Stomach (tissue), 8 donors: ENCODE measurements at regions not wholly inside any gene's neighbourhood (a gene's known extent, or its start where the extent isn't known, plus 50 kb on each side); places are given as distances from the start of the nearest gene placed in this dataset.

Experiments
- DNase-seq, 2 donors: peaks; one replicate each; pipeline versions ENCODE4 v3.0.0 to v3.0.0-alpha.2; 2013 to 2019
- H3K27ac ChIP-seq, 5 donors: fragments of 200-600 bp in 4 of 5; sonication (generic) in 4 of 5; one replicate each; pipeline ENCODE4 v1.5.1; 2013 to 2019; ENCODE audit warnings: mild to moderate bottlenecking in 1 of 5, moderate library complexity in 1 of 5
- H3K27me3 ChIP-seq, 3 donors: fragments of 200-600 bp; sonication (generic); one replicate each; pipeline ENCODE4 v1.5.1; 2017 to 2019; ENCODE audit warnings: mixed run types in 1 of 3
- H3K36me3 ChIP-seq, 4 donors: fragments of 200-600 bp; sonication (generic); 1 replicate in 3 of 4; 2 replicates in 1 of 4; pipeline ENCODE4 v1.5.1; 2016 to 2019
- H3K4me1 ChIP-seq, 4 donors: fragments of 200-600 bp; sonication (generic); one replicate each; pipeline ENCODE4 v1.5.1; 2016 to 2019
- H3K4me3 ChIP-seq, 4 donors: fragments of 200-600 bp; sonication (generic) in 3 of 4; one replicate each; pipeline ENCODE4 v1.5.1; 2016 to 2019; ENCODE audit warnings: mild to moderate bottlenecking in 1 of 4
- H3K9me3 ChIP-seq, 4 donors: fragments of 200-600 bp; sonication (generic); one replicate each; pipeline ENCODE4 v1.5.1; 2016 to 2019
- EP300 ChIP-seq: sonication (generic); formaldehyde crosslinking; IDR thresholded peaks from one replicate; pipeline ENCODE4 v1.6.1; 2017; ENCODE audit warnings: antibody characterized with exemption
- POLR2A ChIP-seq, 4 donors: fragments of 450-650 bp; IDR thresholded peaks; one replicate each; pipeline ENCODE4 v1.6.1; 2016; ENCODE audit warnings: antibody characterized with exemption in 4 of 4, control low read depth in 2 of 4, mild to moderate bottlenecking in 1 of 4, moderate library complexity in 1 of 4
- POLR2AphosphoS5 ChIP-seq, 3 donors: sonication (generic); formaldehyde crosslinking; IDR thresholded peaks; one replicate each; pipeline ENCODE4 v1.6.1; 2016; ENCODE audit warnings: antibody characterized with exemption in 3 of 3
- WGBS, 5 donors: extraction: QIAGEN DNeasy Blood & Tissue Kit in 3 of 5; methylation state at CpG; one replicate each; pipeline versions ENCODE4 v1.1.5 to v1.1.7; 2013 to 2018; 5-methylcytosine and 5-hydroxymethylcytosine counted together
- intact Hi-C: fragments of 100-400 bp; cut with DNase I; formaldehyde crosslinking; loops from one replicate; pipeline ENCODE4 v1.15.1; 2023; ENCODE audit warnings: low total_unique reads
- TF ChIP-seq, protein P1 (sequence below), 7 experiments: fragments of 450-650 bp in 4 of 7; fragments of 200-600 bp in 3 of 7; sonication (generic) in 3 of 7; IDR thresholded peaks; one replicate each; pipeline ENCODE4 v1.5.1; 2016 to 2019; ENCODE audit warnings: antibody characterized with exemption in 7 of 7, control low read depth in 2 of 7, mild to moderate bottlenecking in 1 of 7
- donor health status: healthy with polysubstance abuse.
- donor health status: Bipolar disorder and iron deficiency.
- donor health status: healthy.

DNA sequence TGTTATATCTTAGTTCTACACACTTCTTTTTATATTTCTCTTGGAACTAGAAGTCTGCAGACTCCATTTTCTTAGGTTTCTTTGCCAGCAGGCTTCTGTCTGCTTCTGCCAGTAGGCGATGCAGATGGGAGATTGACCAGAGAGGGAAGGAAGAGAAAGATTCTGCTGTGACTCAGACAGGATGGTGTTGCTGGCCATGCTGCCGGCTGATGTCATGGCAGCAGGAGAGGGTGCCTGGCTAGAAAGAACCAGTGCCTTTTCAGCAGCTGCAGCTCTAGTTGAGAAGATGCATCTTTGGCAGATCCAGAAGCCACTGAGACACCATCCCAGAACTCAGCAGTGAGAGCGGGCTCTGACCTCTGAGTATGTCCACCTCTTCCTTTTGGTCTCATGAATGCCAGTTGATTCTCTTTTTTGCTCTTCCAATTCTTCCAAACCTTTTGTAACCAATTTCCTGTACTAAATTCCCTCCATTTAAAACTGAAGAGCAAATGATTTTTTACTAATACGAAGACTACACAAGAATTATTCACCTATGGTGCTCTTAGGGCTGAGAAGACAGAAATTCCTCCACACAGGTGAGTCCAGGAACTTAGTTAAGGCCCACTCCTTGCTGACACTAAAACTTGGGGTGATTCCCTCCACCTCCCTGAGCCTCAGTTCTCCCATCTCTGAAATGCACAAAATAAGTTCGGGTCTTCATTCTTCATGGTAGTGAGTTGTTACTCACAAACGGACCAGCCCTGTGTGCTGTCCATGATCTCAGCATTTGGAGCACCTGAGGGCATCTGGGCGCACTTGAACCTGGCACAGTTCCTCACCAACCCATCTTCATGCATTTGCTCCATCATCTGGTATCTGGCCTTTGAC is 200.7 kb downstream of the MYCN start:
- 61 to 72% (median 69%) methylated on average over 7 of the region's 7 CpGs for WGBS, 5 donors
- H3K4me1 ChIP-seq: peaks cover 8 to 20% (median 13%) of the 10 kb centered on the region in 4 donors
- H3K9me3 ChIP-seq: no peaks in the 10 kb centered on the region
- no peak for DNase-seq
- H3K4me3 ChIP-seq: no peak overlapping the region
- no peaks in the 10 kb centered on the region for H3K27me3 ChIP-seq
- intact Hi-C loops: no loop called here
- H3K36me3 ChIP-seq: no peaks in the 10 kb centered on the region
- peak overlapping the region; percentile 59 to 88 (median 82) for H3K27ac ChIP-seq
- TF ChIP-seq, protein P1, sequence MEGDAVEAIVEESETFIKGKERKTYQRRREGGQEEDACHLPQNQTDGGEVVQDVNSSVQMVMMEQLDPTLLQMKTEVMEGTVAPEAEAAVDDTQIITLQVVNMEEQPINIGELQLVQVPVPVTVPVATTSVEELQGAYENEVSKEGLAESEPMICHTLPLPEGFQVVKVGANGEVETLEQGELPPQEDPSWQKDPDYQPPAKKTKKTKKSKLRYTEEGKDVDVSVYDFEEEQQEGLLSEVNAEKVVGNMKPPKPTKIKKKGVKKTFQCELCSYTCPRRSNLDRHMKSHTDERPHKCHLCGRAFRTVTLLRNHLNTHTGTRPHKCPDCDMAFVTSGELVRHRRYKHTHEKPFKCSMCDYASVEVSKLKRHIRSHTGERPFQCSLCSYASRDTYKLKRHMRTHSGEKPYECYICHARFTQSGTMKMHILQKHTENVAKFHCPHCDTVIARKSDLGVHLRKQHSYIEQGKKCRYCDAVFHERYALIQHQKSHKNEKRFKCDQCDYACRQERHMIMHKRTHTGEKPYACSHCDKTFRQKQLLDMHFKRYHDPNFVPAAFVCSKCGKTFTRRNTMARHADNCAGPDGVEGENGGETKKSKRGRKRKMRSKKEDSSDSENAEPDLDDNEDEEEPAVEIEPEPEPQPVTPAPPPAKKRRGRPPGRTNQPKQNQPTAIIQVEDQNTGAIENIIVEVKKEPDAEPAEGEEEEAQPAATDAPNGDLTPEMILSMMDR (IDR thresholded peaks at IDR 0.05): no peak
- TF ChIP-seq EP300 (no peak), POLR2A (IDR thresholded peaks at IDR 0.05) (no peak), POLR2AphosphoS5 (IDR thresholded peaks at IDR 0.05) (no peak)

DNA sequence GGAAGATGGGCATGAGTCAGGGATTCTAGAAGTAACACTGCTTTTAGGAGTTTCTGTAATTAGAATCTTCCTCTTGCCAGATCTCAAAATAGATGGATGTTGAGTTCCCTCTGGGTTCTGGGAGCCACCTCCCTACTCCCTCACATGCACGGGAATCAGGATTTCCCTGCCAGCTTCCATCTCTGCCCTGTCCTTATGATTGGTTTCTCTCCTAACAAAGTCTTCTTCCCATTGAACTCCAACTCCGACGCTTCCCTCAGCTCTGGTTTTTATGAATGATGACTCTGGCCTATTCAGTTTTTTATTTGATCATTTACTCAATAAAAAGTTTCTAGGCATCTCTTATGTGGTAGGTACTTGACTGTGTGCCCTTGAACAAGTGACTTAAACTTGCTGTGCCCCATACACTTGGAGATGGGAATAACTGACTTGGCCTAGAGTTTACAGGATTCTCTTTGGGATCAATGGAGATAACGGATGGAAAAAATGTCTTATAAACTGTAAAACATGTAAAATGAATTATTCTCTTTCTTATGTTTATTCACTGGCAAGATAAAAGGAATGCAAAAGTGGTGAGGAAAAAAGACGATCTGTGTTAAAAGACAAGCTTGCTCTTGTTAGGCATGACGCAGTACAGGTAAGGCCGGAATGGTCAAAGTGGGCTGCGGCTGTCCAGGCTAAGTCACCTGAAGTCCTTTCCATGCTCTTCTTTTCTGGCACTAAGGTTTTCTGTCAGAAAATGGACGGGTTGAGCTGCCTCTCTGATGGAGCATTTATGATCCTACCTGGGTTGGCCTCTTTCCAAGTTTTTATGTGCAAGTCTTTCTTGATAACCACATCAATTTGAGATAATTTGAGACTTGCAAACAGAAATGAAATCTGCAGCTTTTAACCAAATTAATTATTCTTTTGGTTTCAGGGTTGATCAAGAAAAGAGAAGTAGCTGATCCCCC is 199.6 kb downstream of the MYCN start:
- peak in 1 of 2 donors; percentile 35 for DNase-seq
- 76 to 83% (median 80%) methylated on average over 9 of the region's 9 CpGs for WGBS, 5 donors
- H3K27me3 ChIP-seq: no peaks in the 10 kb centered on the region
- no peak for TF ChIP-seq POLR2AphosphoS5 (IDR thresholded peaks at IDR 0.05)
- no peak for TF ChIP-seq EP300
- TF ChIP-seq, protein P1 (IDR thresholded peaks at IDR 0.05): no peak
- TF ChIP-seq POLR2A (IDR thresholded peaks at IDR 0.05): no peak
- peaks cover 8 to 20% (median 13%) of the 10 kb centered on the region in 4 donors for H3K4me1 ChIP-seq
- H3K27ac ChIP-seq: peak overlapping the region in 1 of 5 donors; percentile 82
- intact Hi-C loops: no loop called here
- no peaks in the 10 kb centered on the region for H3K36me3 ChIP-seq
- no peak overlapping the region for H3K4me3 ChIP-seq
- no peaks in the 10 kb centered on the region for H3K9me3 ChIP-seq

GRCh38 chr2:16138811-16139662 is 198.7 kb downstream of the MYCN start:
- intact Hi-C loops: no loop called here
- H3K9me3 ChIP-seq: no peaks in the 10 kb centered on the region
- no peaks in the 10 kb centered on the region for H3K36me3 ChIP-seq
- TF ChIP-seq, protein P1 (IDR thresholded peaks at IDR 0.05): no peak
- TF ChIP-seq POLR2A (IDR thresholded peaks at IDR 0.05) (no peak), EP300 (no peak), POLR2AphosphoS5 (IDR thresholded peaks at IDR 0.05) (no peak)
- H3K4me3 ChIP-seq: no peak overlapping the region
- no peak for DNase-seq
- peaks cover 8 to 20% (median 13%) of the 10 kb centered on the region in 4 donors for H3K4me1 ChIP-seq
- no peaks in the 10 kb centered on the region for H3K27me3 ChIP-seq
- WGBS, 5 donors: 81 to 86% (median 82%) methylated on average over 8 of the region's 8 CpGs
- no peak overlapping the region for H3K27ac ChIP-seq
